GM12892 (cell line): ENCODE measurements at regions not wholly inside any gene's neighbourhood (a gene's known extent, or its start where the extent isn't known, plus 50 kb on each side); places are given as distances from the start of the nearest gene placed in this dataset.

ENCODE experiments used
- POLR2A ChIP-seq: IDR thresholded peaks from 2 replicates; pipeline ENCODE4 v1.6.1; 2011; ENCODE audit warnings: low read depth, low read length, control low read depth
- POLR2AphosphoS5 ChIP-seq: IDR thresholded peaks from 2 replicates; pipeline ENCODE4 v1.6.1; 2011; ENCODE audit warnings: low read depth, low read length, control low read depth

GRCh38 chr14:21748869-21749303, 75.3 kb upstream of the OR4E1 start:
- TF ChIP-seq POLR2AphosphoS5 (no peak), POLR2A (no peak)
